HG03469 (cell line): ENCODE measurements at regions not wholly inside any gene's neighbourhood (a gene's known extent, or its start where the extent isn't known, plus 50 kb on each side); places are given as distances from the start of the nearest gene placed in this dataset.

Experiments
- ATAC-seq: cut with Tn5 transposase; IDR thresholded peaks from one replicate; pipeline ENCODE4 v1.9.1; 2021; ENCODE audit warnings: mild to moderate bottlenecking, moderate library complexity, moderate number of reproducible peaks; ENCODE audit not compliant: unreplicated experiment

- ATAC-seq: no peak
Measured at GRCh38 chr12:74794522-74794921, 256.9 kb downstream of the ATXN7L3B start.

- ATAC-seq: no peak
Measured at GRCh38 chr12:74801625-74802024, 264.0 kb downstream of the ATXN7L3B start.

GRCh38 chr12:74816398-74817175, 279.0 kb downstream of the ATXN7L3B start:
- ATAC-seq: no peak

GRCh38 chr12:74817499-74817898, 279.9 kb downstream of the ATXN7L3B start:
- ATAC-seq: no peak

GRCh38 chr12:74818412-74818811, 280.8 kb downstream of the ATXN7L3B start:
- no peak for ATAC-seq

- no peak for ATAC-seq
Measured at GRCh38 chr12:74820324-74820723, 282.7 kb downstream of the ATXN7L3B start.

- ATAC-seq: no peak
Measured at GRCh38 chr12:74836567-74836966, 298.9 kb downstream of the ATXN7L3B start.

GRCh38 chr12:74846116-74846515, 308.5 kb downstream of the ATXN7L3B start:
- ATAC-seq: no peak

GRCh38 chr12:74847169-74847568, 309.5 kb downstream of the ATXN7L3B start:
- no peak for ATAC-seq

GRCh38 chr12:74848006-74848405, 310.4 kb downstream of the ATXN7L3B start:
- ATAC-seq: no peak

GRCh38 chr12:74849801-74850200, 312.2 kb downstream of the ATXN7L3B start:
- ATAC-seq: no peak

- ATAC-seq: no peak
Measured at GRCh38 chr12:74871817-74872216, 334.2 kb downstream of the ATXN7L3B start.

GRCh38 chr12:74885775-74886174, 323.9 kb downstream of the KCNC2 start:
- ATAC-seq: no peak

GRCh38 chr12:74889073-74889472, 320.6 kb downstream of the KCNC2 start:
- ATAC-seq: no peak

- ATAC-seq: peak; percentile 42
Measured at GRCh38 chr12:74889563-74890236, 319.9 kb downstream of the KCNC2 start.

- peak; percentile 83 for ATAC-seq
Measured at GRCh38 chr12:74890237-74890599, 319.4 kb downstream of the KCNC2 start.

- no peak for ATAC-seq
Measured at GRCh38 chr12:74891083-74891668, 318.5 kb downstream of the KCNC2 start.

GRCh38 chr12:74892057-74892633, 317.5 kb downstream of the KCNC2 start:
- ATAC-seq: no peak

- no peak for ATAC-seq
Measured at GRCh38 chr12:74896186-74896585, 313.5 kb downstream of the KCNC2 start.

GRCh38 chr12:74897425-74898211, 312.0 kb downstream of the KCNC2 start:
- ATAC-seq: no peak
